Caco-2 (cell line): ENCODE measurements at regions not wholly inside any gene's neighbourhood (a gene's known extent, or its start where the extent isn't known, plus 50 kb on each side); places are given as distances from the start of the nearest gene placed in this dataset.
A peak's percentile ranks its signal among the peaks of the same experiment; 100 is the strongest.

Experiments used
- BruUV-seq: library from RNA; stranded (reverse); fragments of 400-500 nt; replicated peaks from 2 replicates; lab custom pipeline; 2021; lab: Mats Ljungman, UMichigan
- CTCF ChIA-PET: fragments of 300-600 bp; sonication (Branson Sonifier 250); formaldehyde crosslinking; loops from one replicate; lab custom pipeline; 2022; ENCODE audit warnings: antibody characterized with exemption; lab: Charles Lee
- POLR2A ChIA-PET: fragments of 300-600 bp; sonication (Branson Sonifier 250); formaldehyde crosslinking; loops from one replicate; lab custom pipeline; 2022; ENCODE audit warnings: antibody characterized with exemption; lab: Charles Lee
- DNase-seq, 2 experiments: peaks; one replicate each; pipeline versions ENCODE4 v3.0.0 to v3.0.0-alpha.2; 2020 to 2022
- H3K27me3 ChIP-seq: replicated peaks from 2 replicates; pipeline ENCODE4 v1.6.0; 2011; ENCODE audit warnings: low read length; ENCODE audit not compliant: control insufficient read depth, insufficient read depth
- H3K36me3 ChIP-seq: 2 replicates; pipeline ENCODE4 v1.5.1; 2011; ENCODE audit warnings: low read length; ENCODE audit not compliant: control insufficient read depth, insufficient read depth
- H3K4me1 ChIP-seq: fragments of 250-450 bp; sonication (Bioruptor Pico); 2 replicates; pipeline ENCODE4 v1.5.1; 2020; ENCODE audit warnings: mild to moderate bottlenecking
- H3K4me3 ChIP-seq: 2 replicates; pipeline ENCODE4 v1.5.1; 2011; ENCODE audit warnings: low read depth, mild to moderate bottlenecking, control low read depth, low read length
- H3K9me3 ChIP-seq: fragments of 250-450 bp; sonication (Bioruptor Pico); 2 replicates; pipeline ENCODE4 v1.5.1; 2020; ENCODE audit warnings: mild to moderate bottlenecking, moderate library complexity
- H3K27ac Mint-ChIP-seq: one replicate; pipeline ENCODE4 v1.8.0; 2022; ENCODE audit warnings: mixed read lengths; ENCODE audit not compliant: unreplicated experiment
- H3K27me3 Mint-ChIP-seq: one replicate; pipeline ENCODE4 v1.8.0; 2022; ENCODE audit warnings: mixed read lengths; ENCODE audit not compliant: insufficient read depth, unreplicated experiment
- H3K36me3 Mint-ChIP-seq: one replicate; pipeline ENCODE4 v1.8.0; 2022; ENCODE audit warnings: mild to moderate bottlenecking, mixed read lengths; ENCODE audit not compliant: insufficient read depth, unreplicated experiment
- H3K4me1 Mint-ChIP-seq: one replicate; pipeline ENCODE4 v1.8.0; 2022; ENCODE audit warnings: low read depth, mixed read lengths; ENCODE audit not compliant: unreplicated experiment
- H3K4me3 Mint-ChIP-seq: one replicate; pipeline ENCODE4 v1.8.0; 2022; ENCODE audit warnings: mild to moderate bottlenecking, moderate library complexity, mixed read lengths; ENCODE audit not compliant: unreplicated experiment
- H3K9me3 Mint-ChIP-seq: one replicate; pipeline ENCODE4 v1.8.0; 2022; ENCODE audit warnings: mixed read lengths; ENCODE audit not compliant: unreplicated experiment
- CTCF ChIP-seq, 2 experiments: fragments of 200-600 bp in 1 of 2; IDR thresholded peaks; 1 replicate in 1 of 2; 2 replicates in 1 of 2; pipeline versions ENCODE4 v1.5.1 to v1.8.0; 2011 to 2022; ENCODE audit warnings: antibody characterized with exemption in 1 of 2, control low read depth in 1 of 2, inconsistent platforms in 1 of 2, low read depth in 1 of 2, low read length in 1 of 2, mild to moderate bottlenecking in 1 of 2, moderate library complexity in 1 of 2; ENCODE audit not compliant: insufficient read depth in 1 of 2, severe bottlenecking in 1 of 2, unreplicated experiment in 1 of 2
- intact Hi-C: fragments of 100-400 bp; cut with micrococcal nuclease; formaldehyde crosslinking; loops from one replicate; pipeline ENCODE4 v1.10.0; 2022; ENCODE audit not compliant: unreplicated experiment

DNA sequence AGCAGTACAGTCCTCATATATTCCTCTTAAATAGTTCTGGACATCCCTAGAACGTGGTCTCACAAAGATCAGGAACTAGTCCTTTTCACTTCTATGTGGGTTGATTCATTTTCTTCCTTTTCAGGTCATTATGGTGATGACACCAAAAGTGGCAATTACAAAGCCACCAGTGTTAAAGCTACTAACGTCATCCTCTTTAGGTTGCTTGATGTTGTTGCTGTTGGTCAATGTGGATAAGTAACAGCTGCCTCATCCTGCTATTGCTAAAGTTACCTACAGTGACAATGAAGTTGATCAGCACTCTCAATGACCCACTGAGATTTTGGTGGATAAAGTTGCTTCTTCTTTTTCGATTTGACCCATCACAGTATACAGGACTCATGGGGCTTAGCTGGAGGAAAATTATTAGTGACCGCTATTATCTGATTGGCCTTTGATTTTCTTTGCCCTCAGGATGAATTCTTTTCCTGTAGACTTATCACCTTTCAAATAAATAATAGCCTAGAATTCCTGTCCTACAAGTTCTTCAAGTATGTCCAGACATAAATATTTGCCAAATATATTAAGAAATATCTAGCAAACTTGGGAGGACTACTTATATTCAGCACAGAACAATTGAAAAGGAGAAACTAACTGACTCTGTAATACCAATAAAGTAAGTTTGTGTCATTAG lies 54.0 kb upstream of the ATP2B1 start:
- CTCF ChIA-PET = no interaction called here
- intact Hi-C loops = loop anchor here (5.0 kb wide), 1 partner anchor 65 kb away; no protein-coding TSS in a partner anchor
- no peaks in the 10 kb centered on the region for H3K27me3 ChIP-seq
- TF ChIP-seq CTCF (IDR thresholded peaks at IDR 0.05; ENCODE audit: insufficient read depth in 1 of 2, low read depth in 1 of 2, low read length in 1 of 2, severe bottlenecking in 1 of 2, unreplicated experiment in 1 of 2) = no peak
- no TSS peak for BruUV-seq
- H3K27ac Mint-ChIP-seq = no peak overlapping the region
- no peaks in the 10 kb centered on the region for H3K9me3 ChIP-seq
- no peaks in the 10 kb centered on the region for H3K36me3 ChIP-seq
- no peak overlapping the region for H3K4me3 Mint-ChIP-seq
- POLR2A ChIA-PET = no interaction called here
- H3K27me3 Mint-ChIP-seq = no peaks in the 10 kb centered on the region
- H3K4me1 Mint-ChIP-seq = no peaks in the 10 kb centered on the region
- no peak overlapping the region for H3K4me3 ChIP-seq
- peak in 1 of 2 experiments; percentile 39 for DNase-seq
- H3K36me3 Mint-ChIP-seq = no peaks in the 10 kb centered on the region
- H3K4me1 ChIP-seq = peaks cover 14% of the 10 kb centered on the region
- no peaks in the 10 kb centered on the region for H3K9me3 Mint-ChIP-seq

DNA sequence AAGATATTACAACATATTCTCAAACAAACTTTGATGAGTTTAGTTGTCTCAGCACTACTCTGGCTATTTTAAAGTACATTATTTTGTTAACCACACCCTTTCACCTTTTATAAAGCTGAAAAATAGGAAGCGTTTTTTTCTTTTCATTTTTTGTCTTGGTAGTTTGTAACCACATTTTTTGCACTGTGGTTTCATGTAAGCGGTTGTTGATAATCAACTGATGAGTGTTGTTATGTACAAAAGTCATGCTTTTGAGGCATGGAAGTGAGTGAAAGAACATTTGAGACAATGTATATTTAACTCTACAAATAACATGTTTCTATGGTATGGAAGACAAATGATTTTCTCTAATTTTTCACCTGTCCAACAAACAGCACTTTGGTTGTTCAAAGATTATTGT lies 52.1 kb upstream of the ATP2B1 start:
- H3K4me1 Mint-ChIP-seq = peaks cover 15% of the 10 kb centered on the region
- CTCF ChIA-PET = no interaction called here
- peaks cover 32% of the 10 kb centered on the region for H3K4me1 ChIP-seq
- peaks cover 6% of the 10 kb centered on the region for H3K9me3 Mint-ChIP-seq
- BruUV-seq = no TSS peak
- no peak for TF ChIP-seq CTCF (IDR thresholded peaks at IDR 0.05; ENCODE audit: insufficient read depth in 1 of 2, low read depth in 1 of 2, low read length in 1 of 2, severe bottlenecking in 1 of 2, unreplicated experiment in 1 of 2)
- no peaks in the 10 kb centered on the region for H3K27me3 Mint-ChIP-seq
- H3K4me3 ChIP-seq = no peak overlapping the region
- H3K4me3 Mint-ChIP-seq = no peak overlapping the region
- no peaks in the 10 kb centered on the region for H3K36me3 ChIP-seq
- no peaks in the 10 kb centered on the region for H3K36me3 Mint-ChIP-seq
- no peak for DNase-seq
- H3K27ac Mint-ChIP-seq = no peak overlapping the region
- H3K9me3 ChIP-seq = no peaks in the 10 kb centered on the region
- H3K27me3 ChIP-seq = no peaks in the 10 kb centered on the region
- intact Hi-C loops = loop anchor here (5.0 kb wide), 1 partner anchor 67 kb away; no protein-coding TSS in a partner anchor
- POLR2A ChIA-PET = no interaction called here
